ENCODE measurements at regions not wholly inside any gene's neighbourhood (a gene's known extent, or its start where the extent isn't known, plus 50 kb on each side); places are given as distances from the start of the nearest gene placed in this dataset.

GRCh38 chr2:2931318-2932075, 446.1 kb downstream of the EIPR1 start:
- H3K27me3 ChIP-seq (ENCODE audit: insufficient read depth, low read length) = peaks cover 8% of the 10 kb centered on the region; the same call in 1 of the 2 replicates
- no peaks in the 10 kb centered on the region for H3K4me1 ChIP-seq (ENCODE audit: insufficient read depth, low read length, severe bottlenecking)
- H3K9me3 ChIP-seq (ENCODE audit: low read length) = peaks cover 3% of the 10 kb centered on the region; the same call in 1 of the 2 replicates
- no peak overlapping the region for H3K27ac ChIP-seq (ENCODE audit: low read depth, low read length, poor library complexity, severe bottlenecking)
- H3K9me2 ChIP-seq (ENCODE audit: low read depth, low read length) = no peaks in the 10 kb centered on the region
- no peaks in the 10 kb centered on the region for H3K79me2 ChIP-seq (ENCODE audit: insufficient read depth, low read length)
- H3K4me3 ChIP-seq (ENCODE audit: low read depth, low read length, poor library complexity, severe bottlenecking) = no peak overlapping the region
- no peak for TF ChIP-seq EZH2 (IDR thresholded peaks at IDR 0.05; ENCODE audit: borderline replicate concordance, low read length)
- TF ChIP-seq, protein P1, sequence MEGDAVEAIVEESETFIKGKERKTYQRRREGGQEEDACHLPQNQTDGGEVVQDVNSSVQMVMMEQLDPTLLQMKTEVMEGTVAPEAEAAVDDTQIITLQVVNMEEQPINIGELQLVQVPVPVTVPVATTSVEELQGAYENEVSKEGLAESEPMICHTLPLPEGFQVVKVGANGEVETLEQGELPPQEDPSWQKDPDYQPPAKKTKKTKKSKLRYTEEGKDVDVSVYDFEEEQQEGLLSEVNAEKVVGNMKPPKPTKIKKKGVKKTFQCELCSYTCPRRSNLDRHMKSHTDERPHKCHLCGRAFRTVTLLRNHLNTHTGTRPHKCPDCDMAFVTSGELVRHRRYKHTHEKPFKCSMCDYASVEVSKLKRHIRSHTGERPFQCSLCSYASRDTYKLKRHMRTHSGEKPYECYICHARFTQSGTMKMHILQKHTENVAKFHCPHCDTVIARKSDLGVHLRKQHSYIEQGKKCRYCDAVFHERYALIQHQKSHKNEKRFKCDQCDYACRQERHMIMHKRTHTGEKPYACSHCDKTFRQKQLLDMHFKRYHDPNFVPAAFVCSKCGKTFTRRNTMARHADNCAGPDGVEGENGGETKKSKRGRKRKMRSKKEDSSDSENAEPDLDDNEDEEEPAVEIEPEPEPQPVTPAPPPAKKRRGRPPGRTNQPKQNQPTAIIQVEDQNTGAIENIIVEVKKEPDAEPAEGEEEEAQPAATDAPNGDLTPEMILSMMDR (IDR thresholded peaks at IDR 0.05; ENCODE audit: low read length) = no peak
- no peak overlapping the region for H2AFZ ChIP-seq (ENCODE audit: low read length)
- no peaks in the 10 kb centered on the region for H3K36me3 ChIP-seq (ENCODE audit: insufficient read depth, low read length)
- H4K20me1 ChIP-seq (ENCODE audit: insufficient read depth, low read length) = no peaks in the 10 kb centered on the region
- H3K9ac ChIP-seq (ENCODE audit: low read length) = no peak overlapping the region
- H3K4me2 ChIP-seq (ENCODE audit: low read length) = no peak overlapping the region
- no peaks in the 10 kb centered on the region for H3F3A ChIP-seq (ENCODE audit: insufficient read depth, low read length)

- H3K27me3 ChIP-seq (ENCODE audit: insufficient read depth, low read length) = peaks cover 9% of the 10 kb centered on the region; the same call in 1 of the 2 replicates
- H3K36me3 ChIP-seq (ENCODE audit: insufficient read depth, low read length) = no peaks in the 10 kb centered on the region
- no peak overlapping the region for H3K4me2 ChIP-seq (ENCODE audit: low read length)
- no peaks in the 10 kb centered on the region for H4K20me1 ChIP-seq (ENCODE audit: insufficient read depth, low read length)
- no peak overlapping the region for H3K4me3 ChIP-seq (ENCODE audit: low read depth, low read length, poor library complexity, severe bottlenecking)
- H3F3A ChIP-seq (ENCODE audit: insufficient read depth, low read length) = no peaks in the 10 kb centered on the region
- no peaks in the 10 kb centered on the region for H3K9me2 ChIP-seq (ENCODE audit: low read depth, low read length)
- no peaks in the 10 kb centered on the region for H3K79me2 ChIP-seq (ENCODE audit: insufficient read depth, low read length)
- no peak overlapping the region for H2AFZ ChIP-seq (ENCODE audit: low read length)
- H3K27ac ChIP-seq (ENCODE audit: low read depth, low read length, poor library complexity, severe bottlenecking) = no peak overlapping the region
- TF ChIP-seq EZH2 (IDR thresholded peaks at IDR 0.05; ENCODE audit: borderline replicate concordance, low read length) = no peak
- H3K4me1 ChIP-seq (ENCODE audit: insufficient read depth, low read length, severe bottlenecking) = no peaks in the 10 kb centered on the region
- no peak overlapping the region for H3K9ac ChIP-seq (ENCODE audit: low read length)
- peaks cover 3% of the 10 kb centered on the region; the same call in 1 of the 2 replicates for H3K9me3 ChIP-seq (ENCODE audit: low read length)
Observed at GRCh38 chr2:2930841-2931240, 446.8 kb downstream of the EIPR1 start.

DNA sequence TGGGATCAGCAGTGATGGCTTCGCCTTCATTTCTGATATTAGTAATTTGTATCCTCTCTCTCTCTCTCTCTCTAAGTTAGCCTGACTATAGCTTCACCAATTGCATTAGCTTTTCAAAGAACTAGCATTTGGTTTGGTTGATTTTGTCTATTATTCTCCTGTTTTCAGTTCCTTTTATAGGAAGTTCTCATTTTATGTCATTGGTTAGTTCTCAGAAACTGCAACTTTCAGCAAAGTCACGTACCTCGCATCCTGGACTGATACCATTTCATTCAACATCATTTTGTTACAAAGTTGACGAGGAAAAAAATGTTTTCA, 450.8 kb downstream of the EIPR1 start:
- Histone ChIP-seq H3K27me3 (ENCODE audit: insufficient read depth, low read length) (0 out of 2 replicates have a peak, but pooled peaks cover 12% of the 10 kb centered on the region), H3K9ac (ENCODE audit: low read length) (no peak overlapping the region), H3K9me3 (ENCODE audit: low read length) (peaks cover 3% of the 10 kb centered on the region; the same call in 1 of the 2 replicates), H4K20me1 (ENCODE audit: insufficient read depth, low read length) (no peaks in the 10 kb centered on the region), H3F3A (ENCODE audit: insufficient read depth, low read length) (no peaks in the 10 kb centered on the region), H3K4me2 (ENCODE audit: low read length) (no peak overlapping the region), H2AFZ (ENCODE audit: low read length) (no peak overlapping the region), H3K36me3 (ENCODE audit: insufficient read depth, low read length) (no peaks in the 10 kb centered on the region), H3K9me2 (ENCODE audit: low read depth, low read length) (no peaks in the 10 kb centered on the region), H3K4me3 (ENCODE audit: low read depth, low read length, poor library complexity, severe bottlenecking) (no peak overlapping the region), H3K4me1 (ENCODE audit: insufficient read depth, low read length, severe bottlenecking) (no peaks in the 10 kb centered on the region), H3K79me2 (ENCODE audit: insufficient read depth, low read length) (no peaks in the 10 kb centered on the region), H3K27ac (ENCODE audit: low read depth, low read length, poor library complexity, severe bottlenecking) (no peak overlapping the region)
- TF ChIP-seq, protein P1 (IDR thresholded peaks at IDR 0.05; ENCODE audit: low read length) = no peak
- no peak for TF ChIP-seq EZH2 (IDR thresholded peaks at IDR 0.05; ENCODE audit: borderline replicate concordance, low read length)
